K562 (cell line): ENCODE measurements at regions not wholly inside any gene's neighbourhood (a gene's known extent, or its start where the extent isn't known, plus 50 kb on each side); places are given as distances from the start of the nearest gene placed in this dataset.

Experiments used
- AFF1 ChIP-seq, 2 experiments: fragments of 450-650 bp; IDR thresholded peaks; 2 replicates each; pipeline ENCODE4 v1.6.1; 2018; ENCODE audit warnings: mild to moderate bottlenecking in 2 of 2, low read depth in 1 of 2; ENCODE audit not compliant: partially characterized antibody in 2 of 2
- CBX1 ChIP-seq: sonication (generic); IDR thresholded peaks from 2 replicates; pipeline ENCODE4 v1.6.1; 2016; ENCODE audit warnings: antibody characterized with exemption, low read depth, mild to moderate bottlenecking
- CBX3 ChIP-seq, 2 experiments: IDR thresholded peaks; 1 replicate in 1 of 2; 2 replicates in 1 of 2; pipeline ENCODE4 v1.6.1; 2012; ENCODE audit warnings: inconsistent platforms in 2 of 2, low read length in 2 of 2, borderline replicate concordance in 1 of 2, control low read depth in 1 of 2
- CC2D1A ChIP-seq: fragments of 450-650 bp; IDR thresholded peaks from 2 replicates; pipeline ENCODE4 v1.6.1; 2017; ENCODE audit warnings: mild to moderate bottlenecking
- ETV5 ChIP-seq: sonication (generic); formaldehyde crosslinking; IDR thresholded peaks from 2 replicates; pipeline ENCODE4 v1.4.0; 2020; ENCODE audit warnings: low read depth, mild to moderate bottlenecking, missing genetic modification reagents
- GABPB1 ChIP-seq: sonication (generic); formaldehyde crosslinking; IDR thresholded peaks from 2 replicates; pipeline ENCODE4 v1.8.0; 2022; ENCODE audit warnings: mild to moderate bottlenecking, missing genetic modification reagents
- ID3 ChIP-seq, 2 experiments: fragments of 250-450 bp in 1 of 2; fragments of 450-650 bp in 1 of 2; sonication (Bioruptor Pico) in 1 of 2; IDR thresholded peaks; 2 replicates each; pipeline versions ENCODE4 v1.6.1 to v1.8.0; 2016 to 2021; ENCODE audit warnings: mild to moderate bottlenecking in 2 of 2, moderate library complexity in 2 of 2, missing compliant biosample characterization in 1 of 2, missing genetic modification characterization in 1 of 2
- KDM5B ChIP-seq: fragments of 200-600 bp; sonication (generic); IDR thresholded peaks from 2 replicates; pipeline ENCODE4 v1.6.1; 2012; ENCODE audit warnings: low read depth, mild to moderate bottlenecking, moderate library complexity, low read length, control low read depth, inconsistent platforms; ENCODE audit not compliant: insufficient replicate concordance
- KLF1 ChIP-seq: fragments of 450-650 bp; IDR thresholded peaks from 2 replicates; pipeline ENCODE4 v1.6.1; 2016; ENCODE audit warnings: missing genetic modification characterization, missing compliant biosample characterization
- MLLT1 ChIP-seq, 2 experiments: fragments of 450-650 bp; IDR thresholded peaks; 2 replicates each; pipeline ENCODE4 v1.6.1; 2016
- NR2F6 ChIP-seq: fragments of 450-650 bp; formaldehyde crosslinking; IDR thresholded peaks from 2 replicates; pipeline ENCODE4 v1.4.0; 2020; ENCODE audit warnings: mild to moderate bottlenecking
- POLR2AphosphoS5 ChIP-seq: IDR thresholded peaks from 2 replicates; pipeline ENCODE4 v1.6.1; 2011; ENCODE audit warnings: mild to moderate bottlenecking, low read depth, low read length, moderate library complexity; ENCODE audit not compliant: control insufficient read depth, insufficient read depth
- RBM14 ChIP-seq: fragments of 200-400 bp; formaldehyde crosslinking; IDR thresholded peaks from 2 replicates; pipeline ENCODE4 v1.6.1; 2018; ENCODE audit warnings: low read depth, mild to moderate bottlenecking, low read length, moderate library complexity, borderline replicate concordance; ENCODE audit not compliant: insufficient read depth
- TFAP4 ChIP-seq: sonication (generic); formaldehyde crosslinking; IDR thresholded peaks from 2 replicates; pipeline ENCODE4 v1.8.0; 2022; ENCODE audit warnings: missing genetic modification reagents, mild to moderate bottlenecking, moderate library complexity, borderline replicate concordance
- ZNF277 ChIP-seq: fragments of 250-450 bp; sonication (Bioruptor Pico); IDR thresholded peaks from 2 replicates; pipeline ENCODE4 v1.8.0; 2022; ENCODE audit warnings: inconsistent platforms, mild to moderate bottlenecking, moderate library complexity, borderline replicate concordance
- ZNF511 ChIP-seq: sonication (generic); formaldehyde crosslinking; IDR thresholded peaks from 2 replicates; pipeline ENCODE4 v1.8.0; 2022; ENCODE audit warnings: mild to moderate bottlenecking, missing genetic modification reagents

GRCh38 chr2:61764035-61764800 is 89.6 kb downstream of the FAM161A start (continued):
- TF ChIP-seq ZNF511 (CRISPR knock-in tag) (peak; percentile 9; the same call in 1 of the 2 replicates), KLF1 (tag) (peak; percentile 90), NR2F6 (no peak; the same call in 1 of the 2 replicates), KDM5B (peak; percentile 86), TFAP4 (peak; percentile 78), ETV5 (CRISPR knock-in tag) (peak; percentile 70), AFF1 (IDR thresholded peaks at IDR 0.05; ENCODE audit: low read depth in 1 of 2, partially characterized antibody in 2 of 2) (peak in 1 of 2 experiments; percentile 7), GABPB1 (CRISPR knock-in tag) (peak; percentile 86), MLLT1 (IDR thresholded peaks at IDR 0.05) (0 out of 4 replicates have a peak, but pooled peaks of 1 of the 2 experiments have one; percentile 11), ZNF277 (CRISPR knock-in tag) (no peak), RBM14 (no peak), CBX3 (IDR thresholded peaks at IDR 0.05; ENCODE audit: borderline replicate concordance in 1 of 2, low read length in 2 of 2) (peak in 1 of 2 experiments; percentile 92; a peak in 2 of 3 replicates), POLR2AphosphoS5 (peak; percentile 63), ID3 (CRISPR knock-in tag; IDR thresholded peaks at IDR 0.05) (no peak), ID3 (tag; IDR thresholded peaks at IDR 0.05) (peak; percentile 59; the same call in 1 of the 2 replicates), CBX1 (peak; percentile 94), CC2D1A (peak; percentile 36; the same call in 1 of the 2 replicates)
